ENCODE measurements at regions not wholly inside any gene's neighbourhood (a gene's known extent, or its start where the extent isn't known, plus 50 kb on each side); places are given as distances from the start of the nearest gene placed in this dataset.

- no CpG with 5 or more reads among the region's 6 CpGs for WGBS (ENCODE audit: extremely low coverage, insufficient coverage, low lambda C conversion rate)
Observed at GRCh38 chr2:66324356-66324755, 110.6 kb upstream of the MEIS1 start.

GRCh38 chr2:66323406-66323805 is 111.5 kb upstream of the MEIS1 start:
- H3K4ac ChIP-seq (ENCODE audit: low read depth, low read length), result no peak overlapping the region
- H3K23ac ChIP-seq (ENCODE audit: low read length), result no peak overlapping the region
- H3K79me1 ChIP-seq (ENCODE audit: low read length), result no peaks in the 10 kb centered on the region
- H4K8ac ChIP-seq (ENCODE audit: low read depth, low read length), result no peak overlapping the region
- DNase-seq, result no peak
- no CpG with 5 or more reads among the region's 8 CpGs for WGBS (ENCODE audit: extremely low coverage, insufficient coverage, low lambda C conversion rate)
- no peak overlapping the region for H3K56ac ChIP-seq (ENCODE audit: low read length)
- H2BK15ac ChIP-seq (replicated peaks; ENCODE audit: low read depth), result no peak overlapping the region
- no peaks in the 10 kb centered on the region for H3K79me2 ChIP-seq (ENCODE audit: control insufficient read depth, insufficient read depth, low read length)
- no peak overlapping the region for H2AK5ac ChIP-seq (ENCODE audit: low read length)
- no peaks in the 10 kb centered on the region for H3K27me3 ChIP-seq (ENCODE audit: insufficient read depth, low read length, poor library complexity)
- no peak overlapping the region for H3K18ac ChIP-seq (ENCODE audit: low read length)
- no peak overlapping the region for H2BK5ac ChIP-seq (ENCODE audit: low read length)
- no peak overlapping the region for H3K9ac ChIP-seq (ENCODE audit: low read length)
- H4K5ac ChIP-seq (ENCODE audit: low read length), result no peak overlapping the region
- no peak overlapping the region for H2BK120ac ChIP-seq (ENCODE audit: low read depth, low read length)
- H3K36me3 ChIP-seq (ENCODE audit: control insufficient read depth, insufficient read depth, low read length), result no peaks in the 10 kb centered on the region
- no peaks in the 10 kb centered on the region for H3K4me1 ChIP-seq (ENCODE audit: control insufficient read depth, low read depth, low read length)
- no peak overlapping the region for H3K4me2 ChIP-seq (ENCODE audit: low read length)
- H3K4me3 ChIP-seq (ENCODE audit: low read length), result no peak overlapping the region
- H3K27ac ChIP-seq (ENCODE audit: low read depth, low read length), result no peak overlapping the region

More at GRCh38 chr2:66324356-66324755, 110.6 kb upstream of the MEIS1 start:
- no peak overlapping the region for H2AK5ac ChIP-seq (ENCODE audit: low read length)
- H3K27me3 ChIP-seq (ENCODE audit: insufficient read depth, low read length, poor library complexity), result no peaks in the 10 kb centered on the region
- no peak overlapping the region for H3K23ac ChIP-seq (ENCODE audit: low read length)
- no peaks in the 10 kb centered on the region for H3K36me3 ChIP-seq (ENCODE audit: control insufficient read depth, insufficient read depth, low read length)
- no peak overlapping the region for H3K4me2 ChIP-seq (ENCODE audit: low read length)
- H2BK5ac ChIP-seq (ENCODE audit: low read length), result no peak overlapping the region
- no peak overlapping the region for H3K9ac ChIP-seq (ENCODE audit: low read length)
- no peak overlapping the region for H3K56ac ChIP-seq (ENCODE audit: low read length)
- no peak overlapping the region for H2BK15ac ChIP-seq (replicated peaks; ENCODE audit: low read depth)
- H3K18ac ChIP-seq (ENCODE audit: low read length), result no peak overlapping the region
- H3K4ac ChIP-seq (ENCODE audit: low read depth, low read length), result no peak overlapping the region
- no peak overlapping the region for H2BK120ac ChIP-seq (ENCODE audit: low read depth, low read length)
- H3K4me1 ChIP-seq (ENCODE audit: control insufficient read depth, low read depth, low read length), result no peaks in the 10 kb centered on the region
- no peak for DNase-seq
- no peak overlapping the region for H3K4me3 ChIP-seq (ENCODE audit: low read length)
- no peak overlapping the region for H4K8ac ChIP-seq (ENCODE audit: low read depth, low read length)
- no peaks in the 10 kb centered on the region for H3K79me2 ChIP-seq (ENCODE audit: control insufficient read depth, insufficient read depth, low read length)
- no peaks in the 10 kb centered on the region for H3K79me1 ChIP-seq (ENCODE audit: low read length)
- no peak overlapping the region for H4K5ac ChIP-seq (ENCODE audit: low read length)
- no peak overlapping the region for H3K27ac ChIP-seq (ENCODE audit: low read depth, low read length)

GRCh38 chr2:66322506-66323260 is 112.2 kb upstream of the MEIS1 start:
- H3K4me3 ChIP-seq (ENCODE audit: low read length), result no peak overlapping the region
- DNase-seq, result no peak
- H3K23ac ChIP-seq (ENCODE audit: low read length), result no peak overlapping the region
- no peaks in the 10 kb centered on the region for H3K36me3 ChIP-seq (ENCODE audit: control insufficient read depth, insufficient read depth, low read length)
- H3K79me2 ChIP-seq (ENCODE audit: control insufficient read depth, insufficient read depth, low read length), result no peaks in the 10 kb centered on the region
- H2AK5ac ChIP-seq (ENCODE audit: low read length), result no peak overlapping the region
- no peak overlapping the region for H3K9ac ChIP-seq (ENCODE audit: low read length)
- H3K79me1 ChIP-seq (ENCODE audit: low read length), result no peaks in the 10 kb centered on the region
- WGBS (ENCODE audit: extremely low coverage, insufficient coverage, low lambda C conversion rate), result no CpG with 5 or more reads among the region's 9 CpGs
- no peak overlapping the region for H4K5ac ChIP-seq (ENCODE audit: low read length)
- no peak overlapping the region for H3K18ac ChIP-seq (ENCODE audit: low read length)
- no peak overlapping the region for H2BK5ac ChIP-seq (ENCODE audit: low read length)
- H3K27me3 ChIP-seq (ENCODE audit: insufficient read depth, low read length, poor library complexity), result no peaks in the 10 kb centered on the region
- H3K27ac ChIP-seq (ENCODE audit: low read depth, low read length), result no peak overlapping the region
- H3K4me1 ChIP-seq (ENCODE audit: control insufficient read depth, low read depth, low read length), result peaks cover 3% of the 10 kb centered on the region
- no peak overlapping the region for H3K56ac ChIP-seq (ENCODE audit: low read length)
- no peak overlapping the region for H2BK120ac ChIP-seq (ENCODE audit: low read depth, low read length)
- H4K8ac ChIP-seq (ENCODE audit: low read depth, low read length), result no peak overlapping the region
- H3K4ac ChIP-seq (ENCODE audit: low read depth, low read length), result no peak overlapping the region
- no peak overlapping the region for H3K4me2 ChIP-seq (ENCODE audit: low read length)
- H2BK15ac ChIP-seq (replicated peaks; ENCODE audit: low read depth), result no peak overlapping the region

GRCh38 chr2:66318009-66318561 is 116.8 kb upstream of the MEIS1 start:
- Histone ChIP-seq H3K4ac (ENCODE audit: low read depth, low read length) (no peak overlapping the region), H3K4me3 (ENCODE audit: low read length) (no peak overlapping the region), H3K79me2 (ENCODE audit: control insufficient read depth, insufficient read depth, low read length) (no peaks in the 10 kb centered on the region), H3K18ac (ENCODE audit: low read length) (no peak overlapping the region), H2BK120ac (ENCODE audit: low read depth, low read length) (no peak overlapping the region), H3K79me1 (ENCODE audit: low read length) (no peaks in the 10 kb centered on the region), H3K36me3 (ENCODE audit: control insufficient read depth, insufficient read depth, low read length) (no peaks in the 10 kb centered on the region), H3K27me3 (ENCODE audit: insufficient read depth, low read length, poor library complexity) (no peaks in the 10 kb centered on the region), H2BK5ac (ENCODE audit: low read length) (no peak overlapping the region), H3K9ac (ENCODE audit: low read length) (no peak overlapping the region), H2BK15ac (replicated peaks; ENCODE audit: low read depth) (no peak overlapping the region), H2AK5ac (ENCODE audit: low read length) (no peak overlapping the region), H3K4me1 (ENCODE audit: control insufficient read depth, low read depth, low read length) (peaks cover 4% of the 10 kb centered on the region), H3K56ac (ENCODE audit: low read length) (no peak overlapping the region), H4K8ac (ENCODE audit: low read depth, low read length) (no peak overlapping the region), H3K4me2 (ENCODE audit: low read length) (no peak overlapping the region), H3K23ac (ENCODE audit: low read length) (no peak overlapping the region), H4K5ac (ENCODE audit: low read length) (no peak overlapping the region), H3K27ac (ENCODE audit: low read depth, low read length) (no peak overlapping the region)
- no CpG with 5 or more reads among the region's 3 CpGs for WGBS (ENCODE audit: extremely low coverage, insufficient coverage, low lambda C conversion rate)
- DNase-seq, result peak; percentile 42

- no peak overlapping the region for H3K4me2 ChIP-seq (ENCODE audit: low read length)
- H3K4me3 ChIP-seq (ENCODE audit: low read length), result no peak overlapping the region
- H3K27ac ChIP-seq (ENCODE audit: low read depth, low read length), result no peak overlapping the region
- no peak overlapping the region for H4K5ac ChIP-seq (ENCODE audit: low read length)
- H3K79me2 ChIP-seq (ENCODE audit: control insufficient read depth, insufficient read depth, low read length), result no peaks in the 10 kb centered on the region
- no peak overlapping the region for H2AK5ac ChIP-seq (ENCODE audit: low read length)
- WGBS (ENCODE audit: extremely low coverage, insufficient coverage, low lambda C conversion rate), result no CpG with 5 or more reads among the region's 4 CpGs
- H3K56ac ChIP-seq (ENCODE audit: low read length), result no peak overlapping the region
- no peak overlapping the region for H3K18ac ChIP-seq (ENCODE audit: low read length)
- no peaks in the 10 kb centered on the region for H3K27me3 ChIP-seq (ENCODE audit: insufficient read depth, low read length, poor library complexity)
- no peak overlapping the region for H4K8ac ChIP-seq (ENCODE audit: low read depth, low read length)
- H3K36me3 ChIP-seq (ENCODE audit: control insufficient read depth, insufficient read depth, low read length), result no peaks in the 10 kb centered on the region
- peak; percentile 62 for DNase-seq
- no peak overlapping the region for H2BK15ac ChIP-seq (replicated peaks; ENCODE audit: low read depth)
- H3K23ac ChIP-seq (ENCODE audit: low read length), result no peak overlapping the region
- peaks cover 4% of the 10 kb centered on the region for H3K4me1 ChIP-seq (ENCODE audit: control insufficient read depth, low read depth, low read length)
- H3K79me1 ChIP-seq (ENCODE audit: low read length), result no peaks in the 10 kb centered on the region
- H2BK5ac ChIP-seq (ENCODE audit: low read length), result no peak overlapping the region
- H3K9ac ChIP-seq (ENCODE audit: low read length), result no peak overlapping the region
- no peak overlapping the region for H3K4ac ChIP-seq (ENCODE audit: low read depth, low read length)
- H2BK120ac ChIP-seq (ENCODE audit: low read depth, low read length), result no peak overlapping the region
Observed at GRCh38 chr2:66317268-66317890, 117.5 kb upstream of the MEIS1 start.

Measured in mesendoderm (in vitro differentiated cells).